Stimulated activated CD4-positive, alpha-beta T cell treated with anti-CD3 and anti-CD28 coated beads, TNF-alpha, amount 100 ng/mL, for 4 hours (primary cell): ENCODE measurements at regions not wholly inside any gene's neighbourhood (a gene's known extent, or its start where the extent isn't known, plus 50 kb on each side); places are given as distances from the start of the nearest gene placed in this dataset.

ENCODE experiments used
- DNase-seq, 3 experiments: peaks; one replicate each; pipeline ENCODE4 v3.0.0-alpha.2; 2020; ENCODE audit warnings: low read depth in 3 of 3

DNA sequence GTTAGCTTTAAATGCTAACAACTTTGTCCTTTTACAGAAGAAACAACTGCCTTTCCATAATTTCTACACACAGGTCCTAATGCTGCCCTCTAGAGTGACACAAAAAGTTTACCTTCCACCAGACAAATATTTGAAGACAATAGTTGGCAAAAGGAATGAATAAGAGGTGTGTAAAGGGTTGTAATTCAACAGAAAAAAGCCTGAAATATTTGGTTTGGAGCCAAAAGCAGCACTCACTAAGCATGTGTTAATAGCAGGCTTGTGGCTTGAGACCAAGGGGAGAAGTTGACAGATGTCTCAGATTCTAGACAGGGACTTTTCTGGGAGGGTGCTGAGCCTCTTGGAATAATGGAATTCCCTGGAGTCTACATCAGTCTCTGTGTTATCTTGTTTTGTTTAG, 156.2 kb upstream of the GALNT17 start:
- no peak for DNase-seq

- DNase-seq = no peak
These were observed 145.6 kb upstream of the GALNT17 start for GRCh38 chr7:70986297-70986696.

DNA sequence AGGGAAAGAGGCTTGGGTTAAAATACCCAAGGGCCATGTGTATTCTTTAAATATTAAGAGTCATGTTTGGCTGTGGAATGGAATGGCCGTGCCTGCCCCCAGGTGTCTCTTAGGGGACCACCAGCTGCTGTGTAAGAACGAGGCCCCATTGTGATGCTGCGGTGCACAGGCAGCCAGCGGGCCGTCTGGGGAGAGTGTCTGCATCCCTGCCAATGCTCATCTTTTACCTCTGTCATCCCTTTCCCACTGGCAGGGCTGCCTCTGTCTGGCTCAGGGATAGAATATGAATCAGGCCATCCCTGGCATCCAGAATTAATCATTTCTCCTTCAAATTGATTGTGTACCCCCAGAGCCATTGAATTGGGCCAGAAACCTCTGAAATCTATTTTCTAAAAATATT, 137.8 kb upstream of the GALNT17 start:
- DNase-seq = no peak

DNA sequence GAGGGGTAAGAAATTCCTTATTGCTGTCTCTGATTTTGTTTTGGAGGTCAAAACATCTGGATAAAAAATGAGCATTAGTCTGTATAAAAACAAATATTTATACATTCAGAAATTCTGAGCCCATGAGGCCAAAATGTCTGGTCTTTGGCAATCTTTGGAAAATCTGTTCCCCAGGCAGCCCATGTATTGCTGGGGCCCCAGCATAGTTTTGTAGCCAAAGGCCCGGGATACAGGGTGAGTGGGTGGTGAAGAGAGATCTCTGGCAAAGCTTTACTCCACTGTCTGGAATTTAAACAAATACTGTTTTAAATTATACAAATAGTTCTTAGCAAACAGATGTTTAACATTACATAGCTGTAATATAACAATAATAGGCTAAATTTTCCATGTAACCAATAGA, 134.7 kb upstream of the GALNT17 start:
- DNase-seq = no peak

DNA sequence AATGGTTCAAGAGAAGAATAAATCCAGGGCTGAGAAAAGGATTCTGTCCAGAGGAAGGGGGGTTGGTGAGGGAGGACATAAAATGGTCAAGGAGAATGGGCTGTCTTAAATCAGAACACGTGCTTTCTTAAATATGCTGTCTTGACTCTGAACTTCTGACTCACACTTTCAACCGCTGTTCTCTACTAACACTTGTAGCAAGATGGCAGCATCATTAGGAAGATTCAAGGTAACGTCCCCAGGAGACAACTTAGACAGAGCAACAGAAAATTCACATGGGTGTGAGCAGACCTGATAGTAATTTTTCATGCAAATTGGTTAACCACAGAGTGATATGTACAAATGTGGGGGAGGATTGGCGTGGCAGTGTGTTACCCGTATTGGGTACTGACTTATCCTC, 126.8 kb upstream of the GALNT17 start:
- no peak for DNase-seq

GRCh38 chr7:71009636-71010035, 122.3 kb upstream of the GALNT17 start:
- DNase-seq = no peak

GRCh38 chr7:71015252-71015900, 116.6 kb upstream of the GALNT17 start:
- no peak for DNase-seq

DNA sequence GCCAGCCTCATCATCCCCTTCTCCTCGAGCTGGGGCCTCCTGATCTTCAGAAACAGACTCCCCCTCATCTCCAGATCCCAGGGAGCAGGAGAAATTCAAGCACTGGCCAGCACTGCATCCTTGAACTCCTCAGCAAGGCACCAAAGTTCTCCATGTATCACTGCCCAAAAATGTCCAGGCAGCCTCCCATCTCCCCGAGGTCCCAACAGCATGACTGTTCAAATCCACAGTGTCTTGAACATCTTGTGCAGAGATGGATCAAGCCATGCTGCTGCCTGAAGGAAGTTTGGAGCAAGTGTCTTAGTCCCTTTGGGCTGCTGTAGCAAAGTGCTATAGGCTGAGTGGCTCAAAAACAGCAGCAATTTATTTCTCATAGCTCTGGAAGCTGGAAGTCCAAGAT, 115.5 kb upstream of the GALNT17 start:
- DNase-seq = no peak

DNA sequence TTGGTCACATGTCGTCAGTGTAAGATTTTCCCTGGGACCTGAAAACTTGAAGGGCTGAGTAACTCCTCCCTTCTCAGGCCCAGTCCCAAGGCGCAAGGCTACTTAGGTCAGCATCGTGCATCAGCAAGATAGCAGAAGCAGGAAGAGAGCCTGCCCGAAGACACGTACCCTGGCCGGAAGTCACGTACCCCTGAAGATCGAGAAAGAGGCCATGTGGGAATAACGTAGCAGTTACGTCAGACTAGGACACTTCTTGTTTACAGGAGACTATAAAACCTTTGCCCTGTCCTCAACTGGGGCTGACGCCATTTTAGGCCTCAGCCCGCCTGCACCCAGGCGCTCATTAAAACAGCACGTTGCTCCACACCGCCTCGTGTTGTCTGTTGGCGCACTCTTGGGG, 114.3 kb upstream of the GALNT17 start:
- DNase-seq = no peak

DNA sequence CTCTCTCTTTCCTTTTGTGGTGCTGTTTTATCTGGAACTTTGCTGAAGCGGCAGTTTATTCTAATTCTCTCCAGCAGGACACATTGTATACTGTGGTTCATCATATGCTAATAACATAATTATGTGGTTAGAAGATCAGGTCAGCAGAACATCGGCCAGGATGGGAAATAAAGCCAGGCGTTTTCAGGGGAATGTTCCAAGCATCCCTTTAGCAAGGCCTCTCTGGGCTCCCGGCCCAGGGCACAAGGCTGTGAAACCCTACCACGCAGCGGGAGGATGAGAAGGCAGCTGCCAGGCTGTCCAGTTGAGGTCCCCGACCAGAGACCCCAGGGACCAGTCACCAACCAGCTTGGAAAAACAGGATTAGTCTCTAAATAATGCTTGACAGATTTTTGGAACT, 112.2 kb upstream of the GALNT17 start:
- no peak for DNase-seq

- no peak for DNase-seq
These were observed 110.8 kb upstream of the GALNT17 start for GRCh38 chr7:71021131-71021530.

DNA sequence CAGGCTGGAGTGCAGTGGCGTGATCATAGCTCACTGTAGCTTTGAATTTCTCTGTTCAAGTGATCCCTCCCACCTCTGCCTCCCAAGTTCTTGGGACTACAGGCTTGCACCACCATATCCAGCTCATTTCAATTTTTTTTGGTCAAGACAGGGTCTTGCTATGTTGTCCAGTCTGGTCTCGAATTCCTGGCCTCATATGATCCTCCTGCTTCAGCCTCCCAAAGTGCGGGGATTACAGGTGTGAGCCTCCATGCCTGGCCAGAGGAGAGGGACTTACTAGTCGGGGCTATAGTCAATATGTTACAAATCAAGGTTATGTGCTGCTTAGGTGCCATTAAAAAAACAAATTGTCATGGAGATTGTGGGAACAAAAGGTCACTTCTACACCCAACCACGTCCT, 105.3 kb upstream of the GALNT17 start:
- DNase-seq = no peak

DNA sequence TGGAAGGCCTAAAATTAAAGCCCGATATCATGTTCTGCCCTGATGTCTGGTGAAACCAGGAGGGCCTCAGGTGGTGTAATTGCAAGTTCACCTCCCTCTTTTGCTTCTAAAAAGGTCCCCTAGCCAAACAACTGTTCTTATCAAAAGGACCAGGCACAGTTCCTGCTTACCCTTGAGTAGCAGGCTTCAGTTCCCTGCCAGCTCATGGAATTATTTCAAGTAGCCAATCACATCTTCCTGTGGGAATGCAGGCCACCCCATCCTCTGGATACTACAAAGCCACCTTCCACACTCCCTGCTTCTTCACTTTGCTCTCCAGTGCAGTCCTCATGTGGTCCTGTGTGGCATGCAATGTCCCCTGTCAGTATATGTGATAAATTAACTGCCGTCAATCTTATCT, 97.7 kb upstream of the GALNT17 start:
- DNase-seq = no peak

GRCh38 chr7:71042591-71042990, 89.4 kb upstream of the GALNT17 start:
- no peak for DNase-seq

GRCh38 chr7:71050492-71050891, 81.5 kb upstream of the GALNT17 start:
- DNase-seq = no peak

DNA sequence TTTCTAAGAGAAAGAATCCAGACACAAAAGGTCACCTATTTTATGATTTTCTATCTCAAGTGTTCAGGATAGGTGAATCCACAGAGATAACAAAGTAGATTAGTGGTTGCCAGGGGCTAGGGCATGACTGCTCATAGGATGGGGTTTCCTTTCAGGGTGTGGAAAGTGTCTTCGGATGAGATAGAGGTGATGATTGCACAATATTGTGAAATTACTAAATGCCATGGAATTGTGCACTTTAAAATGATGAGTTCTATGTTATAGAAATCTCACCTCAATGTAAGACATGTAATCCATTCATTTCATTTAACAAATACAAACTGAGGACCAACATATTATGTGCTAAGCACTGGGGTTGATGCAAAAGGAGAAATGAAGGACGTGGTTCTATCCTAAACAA, 76.4 kb upstream of the GALNT17 start:
- DNase-seq = no peak

GRCh38 chr7:71077743-71078476, 54.0 kb upstream of the GALNT17 start:
- DNase-seq = no peak
